Stimulated activated CD4-positive, alpha-beta T cell treated with anti-CD3 and anti-CD28 coated beads, Interleukin-4, amount 100 ng/mL, for 4 hours (primary cell): ENCODE measurements at regions not wholly inside any gene's neighbourhood (a gene's known extent, or its start where the extent isn't known, plus 50 kb on each side); places are given as distances from the start of the nearest gene placed in this dataset.

Experiments used
- DNase-seq, 2 experiments: peaks; one replicate each; pipeline ENCODE4 v3.0.0-alpha.2; 2020

- DNase-seq = no peak
These were observed 2308.1 kb upstream of the AGA start for GRCh38 chr4:179750374-179750773.

- DNase-seq = no peak
These were observed 2309.4 kb upstream of the AGA start for GRCh38 chr4:179751669-179752068.

- DNase-seq = no peak
These were observed 2313.1 kb upstream of the AGA start for GRCh38 chr4:179755322-179755721.

GRCh38 chr4:179757641-179758040 is 2315.4 kb upstream of the AGA start:
- no peak for DNase-seq

- no peak for DNase-seq
These were observed 2320.6 kb upstream of the AGA start for GRCh38 chr4:179762840-179763239.

- no peak for DNase-seq
These were observed 2324.7 kb upstream of the AGA start for GRCh38 chr4:179766938-179767337.

GRCh38 chr4:179768996-179769395 is 2326.8 kb upstream of the AGA start:
- no peak for DNase-seq

- no peak for DNase-seq
These were observed 2355.5 kb upstream of the AGA start for GRCh38 chr4:179797738-179798137.

- DNase-seq = no peak
These were observed 2361.6 kb upstream of the AGA start for GRCh38 chr4:179803857-179804256.

GRCh38 chr4:179804440-179804839 is 2362.2 kb upstream of the AGA start:
- no peak for DNase-seq

GRCh38 chr4:179817317-179817716 is 2375.1 kb upstream of the AGA start:
- DNase-seq = no peak

- DNase-seq = no peak
These were observed 2381.1 kb upstream of the AGA start for GRCh38 chr4:179823342-179823741.

GRCh38 chr4:179831274-179831673 is 2389.0 kb upstream of the AGA start:
- DNase-seq = no peak

GRCh38 chr4:179836179-179837075 is 2394.2 kb upstream of the AGA start:
- no peak for DNase-seq

GRCh38 chr4:179843370-179843769 is 2399.8 kb upstream of the TENM3 start:
- no peak for DNase-seq

GRCh38 chr4:179855469-179855868 is 2387.7 kb upstream of the TENM3 start:
- DNase-seq = no peak

- DNase-seq = no peak
These were observed 2385.0 kb upstream of the TENM3 start for GRCh38 chr4:179858221-179858620.

GRCh38 chr4:179867300-179867878 is 2375.8 kb upstream of the TENM3 start:
- no peak for DNase-seq

GRCh38 chr4:179871726-179872125 is 2371.5 kb upstream of the TENM3 start:
- DNase-seq = no peak

GRCh38 chr4:179872755-179873154 is 2370.4 kb upstream of the TENM3 start:
- DNase-seq = no peak

GRCh38 chr4:179880756-179881155 is 2362.4 kb upstream of the TENM3 start:
- DNase-seq = no peak

- no peak for DNase-seq
These were observed 2349.0 kb upstream of the TENM3 start for GRCh38 chr4:179894066-179894778.

GRCh38 chr4:179919587-179919986 is 2323.6 kb upstream of the TENM3 start:
- DNase-seq = no peak

- DNase-seq = no peak
These were observed 2315.7 kb upstream of the TENM3 start for GRCh38 chr4:179927473-179927872.
